SK-N-SH (cell line): ENCODE measurements at regions not wholly inside any gene's neighbourhood (a gene's known extent, or its start where the extent isn't known, plus 50 kb on each side); places are given as distances from the start of the nearest gene placed in this dataset.

Experiments used
- CTCF ChIP-seq: fragments of 200-600 bp; sonication (generic); IDR thresholded peaks from 2 replicates; pipeline ENCODE4 v1.6.1; 2017; ENCODE audit warnings: antibody characterized with exemption, mild to moderate bottlenecking, moderate library complexity
- USF2 ChIP-seq: fragments of 150-350 bp; IDR thresholded peaks from 2 replicates; pipeline ENCODE4 v1.6.1; 2017; ENCODE audit warnings: antibody characterized with exemption, low read length, low read depth, borderline replicate concordance
- YY1 ChIP-seq: IDR thresholded peaks from 2 replicates; pipeline ENCODE4 v1.4.0; 2012; ENCODE audit warnings: low read depth, mild to moderate bottlenecking

- TF ChIP-seq CTCF (no peak), YY1 (no peak), USF2 (no peak)
Measured at GRCh38 chr12:111067498-111067897, 147.1 kb upstream of the MYL2 start.
